ENCODE measurements at regions not wholly inside any gene's neighbourhood (a gene's known extent, or its start where the extent isn't known, plus 50 kb on each side); places are given as distances from the start of the nearest gene placed in this dataset.
"Not testable (repeated sequence)": the region's sequence is repeated elsewhere in the genome, so short reads cannot be mapped to it uniquely, and the experiment has no call there.

DNA sequence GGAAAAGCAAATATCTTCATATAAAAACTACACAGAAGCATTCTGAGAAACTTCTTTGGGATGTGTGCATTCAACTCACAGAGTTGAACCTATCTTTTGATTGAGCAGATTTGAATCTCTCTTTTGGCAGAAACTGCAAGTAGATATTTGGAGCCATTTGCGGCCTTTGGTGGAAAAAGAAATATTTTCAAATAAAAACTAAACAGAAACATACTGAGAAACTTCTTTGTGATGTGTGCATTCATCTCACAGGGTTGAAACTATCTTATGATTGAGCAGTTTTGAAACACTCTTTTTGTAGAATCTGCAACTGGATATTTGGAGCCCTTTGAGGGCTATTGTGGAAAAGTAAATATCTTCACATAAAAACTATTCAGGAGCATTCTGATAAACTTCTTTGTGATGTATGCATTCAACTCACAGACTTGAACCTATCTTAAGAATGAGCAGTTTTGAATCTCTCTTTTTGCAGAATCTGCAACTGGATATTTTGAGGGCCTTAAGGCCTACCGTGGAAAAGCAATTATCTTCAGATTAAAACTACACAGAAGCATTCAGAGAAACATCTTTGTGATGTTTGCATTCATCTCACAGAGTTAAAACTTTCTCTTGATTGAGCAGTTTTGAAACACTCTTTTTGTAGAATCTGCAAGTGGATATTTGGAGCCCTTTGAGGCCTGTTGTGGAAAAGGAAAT lies 4158.2 kb upstream of the OR11H1 start:
- intact Hi-C loops (cut with micrococcal nuclease); H4K20me1 ChIP-seq (replicated peaks; ENCODE audit: control insufficient read depth, insufficient read depth, low read length); H3K36me3 ChIP-seq (ENCODE audit: control insufficient read depth, insufficient read depth, low read length); H3K27me3 ChIP-seq (ENCODE audit: control insufficient read depth in 2 of 2, insufficient read depth in 2 of 2, low read length in 2 of 2); FAIRE-seq; in situ Hi-C loops (cut with MboI); CTCF ChIA-PET (ENCODE audit: low intra/inter-chr PET ratio); H3K9me3 ChIP-seq (replicated peaks; ENCODE audit: control insufficient read depth, insufficient read depth, low read depth, low read length); H2AFZ ChIP-seq (ENCODE audit: low read depth, low read length); H3K9ac ChIP-seq (ENCODE audit: insufficient read depth in 1 of 2, low read depth in 2 of 2, low read length in 2 of 2); H3K4me3 ChIP-seq; POLR2A ChIA-PET; H3K79me2 ChIP-seq (ENCODE audit: control insufficient read depth, insufficient read depth, low read length); DNase-seq (ENCODE audit: extremely low read depth in 1 of 4, low spot score in 3 of 4); BruUV-seq (replicated peaks); H3K4me2 ChIP-seq (ENCODE audit: insufficient read depth, low read length); H3K9me1 ChIP-seq (ENCODE audit: control insufficient read depth, insufficient read depth, low read length); ATAC-seq; H3K27ac ChIP-seq (ENCODE audit: extremely low read depth, low read depth, low read length); H3K4me1 ChIP-seq (replicated peaks in 1 of 2; ENCODE audit: control insufficient read depth in 2 of 2, insufficient read depth in 2 of 2, low read length in 2 of 2): not testable (repeated sequence)
- WGBS (ENCODE audit: insufficient coverage, low coverage, missing lambda C conversion rate), result 3% methylated on average over 1 of the region's 2 CpGs

DNA sequence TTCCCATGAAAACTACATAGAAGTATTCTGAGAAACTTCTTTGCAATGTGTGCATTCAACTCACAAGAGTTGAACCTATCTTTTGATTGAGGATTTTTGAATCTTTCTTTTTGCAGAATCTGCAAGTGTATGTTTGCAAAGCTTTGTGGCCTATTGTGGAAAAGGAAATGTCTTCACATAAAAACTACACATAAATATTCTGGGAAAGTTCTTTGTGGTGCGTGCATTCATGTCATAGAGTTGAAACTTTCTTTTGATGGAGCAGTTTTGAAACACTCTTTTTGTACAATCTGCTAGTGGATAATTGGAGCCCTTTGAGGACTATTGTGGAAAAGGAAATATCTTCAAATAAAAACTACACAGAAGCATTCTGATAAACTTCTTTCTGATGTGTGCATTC lies 4157.7 kb upstream of the OR11H1 start:
- H3K9me1 ChIP-seq (ENCODE audit: control insufficient read depth, insufficient read depth, low read length); H3K27me3 ChIP-seq (ENCODE audit: control insufficient read depth in 2 of 2, insufficient read depth in 2 of 2, low read length in 2 of 2); POLR2A ChIA-PET; intact Hi-C loops (cut with micrococcal nuclease); DNase-seq (ENCODE audit: extremely low read depth in 1 of 4, low spot score in 3 of 4); CTCF ChIA-PET (ENCODE audit: low intra/inter-chr PET ratio); H3K79me2 ChIP-seq (ENCODE audit: control insufficient read depth, insufficient read depth, low read length); H4K20me1 ChIP-seq (replicated peaks; ENCODE audit: control insufficient read depth, insufficient read depth, low read length); H3K9ac ChIP-seq (ENCODE audit: insufficient read depth in 1 of 2, low read depth in 2 of 2, low read length in 2 of 2); H3K4me2 ChIP-seq (ENCODE audit: insufficient read depth, low read length); in situ Hi-C loops (cut with MboI); H3K27ac ChIP-seq (ENCODE audit: extremely low read depth, low read depth, low read length); H3K9me3 ChIP-seq (replicated peaks; ENCODE audit: control insufficient read depth, insufficient read depth, low read depth, low read length); H3K4me1 ChIP-seq (replicated peaks in 1 of 2; ENCODE audit: control insufficient read depth in 2 of 2, insufficient read depth in 2 of 2, low read length in 2 of 2); H3K36me3 ChIP-seq (ENCODE audit: control insufficient read depth, insufficient read depth, low read length); H2AFZ ChIP-seq (ENCODE audit: low read depth, low read length); FAIRE-seq; H3K4me3 ChIP-seq; BruUV-seq (replicated peaks); ATAC-seq: not testable (repeated sequence)
- no CpG with 5 or more reads among the region's 1 CpG for WGBS (ENCODE audit: insufficient coverage, low coverage, missing lambda C conversion rate)
